AG10803 (cell line): ENCODE measurements at regions not wholly inside any gene's neighbourhood (a gene's known extent, or its start where the extent isn't known, plus 50 kb on each side); places are given as distances from the start of the nearest gene placed in this dataset.

Experiments
- DNase-seq: peaks from one replicate; pipeline ENCODE4 v3.0.0; 2010; ENCODE audit warnings: low read depth
- H3K4me3 ChIP-seq: 2 replicates; pipeline ENCODE4 v1.5.1; 2011; ENCODE audit warnings: mild to moderate bottlenecking, low read length, control low read depth
- CTCF ChIP-seq: conservative IDR thresholded peaks from 2 replicates; pipeline ENCODE4 v1.5.1; 2011; ENCODE audit warnings: mild to moderate bottlenecking, low read length, control low read depth, inconsistent platforms

DNA sequence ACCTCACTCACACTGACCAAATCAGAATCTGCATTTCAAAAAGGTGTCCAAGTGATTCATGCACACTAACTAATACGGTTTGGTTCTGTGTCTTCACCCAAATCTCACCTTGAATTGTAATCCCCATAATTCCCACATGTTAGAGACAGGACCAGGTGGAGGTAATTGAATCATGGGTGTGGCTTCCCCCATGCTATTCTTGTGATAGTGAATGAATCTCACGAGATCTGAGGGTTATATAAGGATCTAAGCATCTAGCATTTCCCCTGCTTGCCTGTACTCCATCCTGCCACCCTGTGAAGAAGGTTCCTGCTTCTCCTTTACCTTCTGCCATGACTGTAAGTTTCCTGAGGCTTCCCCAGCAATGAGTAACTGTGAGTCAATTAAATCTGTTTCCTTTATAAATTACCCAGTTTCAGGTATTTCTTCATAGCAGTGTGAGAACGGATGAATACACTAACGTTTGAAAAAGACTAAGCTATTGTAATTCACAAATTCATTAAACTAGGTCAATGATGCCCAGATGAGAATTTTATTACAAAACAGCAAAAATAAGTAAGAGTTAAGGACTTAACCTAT, 759.1 kb downstream of the GALC start:
- TF ChIP-seq CTCF, result no peak
- H3K4me3 ChIP-seq, result no peak overlapping the region
- DNase-seq, result no peak

- no peak for TF ChIP-seq CTCF
- H3K4me3 ChIP-seq, result no peak overlapping the region
- no peak for DNase-seq
Observed at GRCh38 chr14:87233266-87233665, 759.7 kb downstream of the GALC start.

DNA sequence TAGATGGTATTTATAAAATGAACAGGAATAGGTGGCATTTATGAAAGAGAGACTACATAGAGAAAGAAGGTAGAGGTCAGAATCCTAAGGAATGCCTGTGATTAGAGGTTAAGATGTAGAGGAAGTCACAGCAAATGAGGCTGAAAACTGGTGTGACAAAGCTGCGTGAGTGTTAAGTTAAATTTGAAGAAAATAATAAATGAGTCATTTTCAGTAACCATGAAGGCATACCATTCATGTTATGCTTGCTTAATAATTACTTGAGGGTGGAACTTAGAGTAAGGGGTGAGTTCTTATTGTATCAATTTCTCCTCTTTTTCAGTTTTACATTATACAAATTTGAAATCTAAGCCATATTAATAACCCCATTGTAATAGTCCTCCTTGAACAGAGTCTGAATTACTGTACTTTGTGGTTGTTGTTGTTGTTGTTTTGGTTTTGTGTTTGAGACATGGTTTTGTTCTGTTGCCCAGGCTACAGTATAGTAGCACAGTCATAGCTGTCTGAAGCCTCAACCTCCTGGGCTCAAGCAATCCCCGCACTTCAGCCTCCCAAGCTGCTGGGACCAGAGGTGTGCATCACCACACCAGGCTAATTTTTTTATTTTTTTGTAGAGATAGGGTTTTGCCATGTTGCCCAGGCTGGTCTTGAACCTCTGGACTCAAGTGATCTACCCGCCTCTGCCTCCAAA, 761.5 kb downstream of the GALC start:
- no peak overlapping the region for H3K4me3 ChIP-seq
- TF ChIP-seq CTCF, result no peak
- DNase-seq, result no peak

GRCh38 chr14:87230726-87231125, 762.3 kb downstream of the GALC start:
- no peak for TF ChIP-seq CTCF
- DNase-seq, result no peak
- H3K4me3 ChIP-seq, result no peak overlapping the region

- no peak for DNase-seq
- TF ChIP-seq CTCF, result no peak
Observed at GRCh38 chr14:87229131-87229530, 763.9 kb downstream of the GALC start.

GRCh38 chr14:87217023-87217422, 776.0 kb downstream of the GALC start:
- no peak for DNase-seq
- no peak overlapping the region for H3K4me3 ChIP-seq
- TF ChIP-seq CTCF, result no peak

More at GRCh38 chr14:87229131-87229530, 763.9 kb downstream of the GALC start:
- no peak overlapping the region for H3K4me3 ChIP-seq

DNA sequence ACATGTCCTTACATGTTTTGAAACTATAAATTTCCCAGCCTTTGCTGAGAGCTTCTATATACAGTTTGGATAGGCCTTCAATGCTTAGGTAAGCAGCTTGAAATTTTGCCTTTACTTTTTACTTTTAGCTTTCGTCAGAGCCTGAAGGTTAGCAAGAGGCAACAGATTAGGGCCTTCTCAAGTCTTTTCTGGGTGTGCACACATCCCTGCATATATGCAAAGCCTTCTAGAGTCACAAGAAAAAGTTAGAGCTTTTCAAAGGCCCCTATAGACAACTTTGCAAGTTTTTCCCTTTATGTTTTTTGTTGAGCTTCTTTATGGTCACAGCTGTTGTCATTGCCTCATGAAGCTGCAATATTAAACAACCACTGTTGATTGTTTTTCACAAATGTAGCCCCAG, 778.4 kb downstream of the GALC start:
- TF ChIP-seq CTCF, result no peak
- H3K4me3 ChIP-seq, result no peak overlapping the region
- DNase-seq, result no peak
